ENCODE measurements at regions not wholly inside any gene's neighbourhood (a gene's known extent, or its start where the extent isn't known, plus 50 kb on each side); places are given as distances from the start of the nearest gene placed in this dataset.

DNA sequence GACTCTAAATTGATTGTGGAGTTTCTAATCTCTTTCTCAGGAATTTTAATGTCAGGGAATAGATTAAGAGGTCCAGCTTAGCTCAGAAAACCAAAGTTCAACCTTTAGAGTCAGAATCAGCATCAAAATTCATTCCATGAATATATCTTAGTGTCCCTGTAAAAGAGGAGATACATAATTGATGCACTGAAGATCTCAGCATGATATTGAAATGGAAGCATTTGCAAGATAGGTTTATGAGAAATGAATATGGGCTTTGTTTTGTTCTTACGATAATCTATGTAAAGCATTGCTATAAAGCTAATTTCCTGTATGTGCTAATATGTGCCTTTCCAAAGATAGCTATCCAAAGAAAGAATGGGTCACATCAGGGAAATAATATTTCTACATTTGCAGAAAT lies 404.5 kb upstream of the HSF2 start:
- TF ChIP-seq CTCF (IDR thresholded peaks at IDR 0.05) (no peak), POLR2A (IDR thresholded peaks at IDR 0.05) (no peak)

All from thyroid gland (tissue), 4 donors.